ES-I3 (cell line): ENCODE measurements at regions not wholly inside any gene's neighbourhood (a gene's known extent, or its start where the extent isn't known, plus 50 kb on each side); places are given as distances from the start of the nearest gene placed in this dataset.

ENCODE experiments used
- H3K36me3 ChIP-seq: 2 replicates; pipeline ENCODE4 v1.6.1; 2013; ENCODE audit warnings: mild to moderate bottlenecking, low read length, control low read depth, moderate library complexity; ENCODE audit not compliant: insufficient read depth
- H3K4me1 ChIP-seq: 2 replicates; pipeline ENCODE4 v1.6.1; 2013; ENCODE audit warnings: mild to moderate bottlenecking, control low read depth, low read length; ENCODE audit not compliant: insufficient read depth
- H3K9ac ChIP-seq: 2 replicates; pipeline ENCODE4 v1.6.1; 2013; ENCODE audit warnings: low read depth, mild to moderate bottlenecking, low read length, moderate library complexity
- H3K9me3 ChIP-seq: 2 replicates; pipeline ENCODE4 v1.6.1; 2013; ENCODE audit warnings: mild to moderate bottlenecking, low read length, moderate library complexity; ENCODE audit not compliant: control insufficient read depth, insufficient read depth

GRCh38 chr9:80326105-80326504 is 754.3 kb downstream of the TLE4 start:
- no peaks in the 10 kb centered on the region for H3K4me1 ChIP-seq
- H3K9ac ChIP-seq: no peak overlapping the region
- H3K9me3 ChIP-seq: no peaks in the 10 kb centered on the region
- no peaks in the 10 kb centered on the region for H3K36me3 ChIP-seq

- no peaks in the 10 kb centered on the region for H3K9me3 ChIP-seq
- H3K4me1 ChIP-seq: no peaks in the 10 kb centered on the region
Measured at GRCh38 chr9:80320916-80321315, 749.2 kb downstream of the TLE4 start.

GRCh38 chr9:80320480-80320879 is 748.7 kb downstream of the TLE4 start:
- H3K9ac ChIP-seq: no peak overlapping the region
- no peaks in the 10 kb centered on the region for H3K36me3 ChIP-seq
- H3K9me3 ChIP-seq: no peaks in the 10 kb centered on the region
- H3K4me1 ChIP-seq: no peaks in the 10 kb centered on the region

More at GRCh38 chr9:80320916-80321315, 749.2 kb downstream of the TLE4 start:
- no peak overlapping the region for H3K9ac ChIP-seq
- H3K36me3 ChIP-seq: no peaks in the 10 kb centered on the region

GRCh38 chr9:80305136-80305535 is 733.4 kb downstream of the TLE4 start:
- no peaks in the 10 kb centered on the region for H3K9me3 ChIP-seq
- H3K36me3 ChIP-seq: no peaks in the 10 kb centered on the region
- H3K9ac ChIP-seq: no peak overlapping the region
- H3K4me1 ChIP-seq: no peaks in the 10 kb centered on the region

GRCh38 chr9:80294955-80295354 is 723.2 kb downstream of the TLE4 start:
- Histone ChIP-seq H3K9me3 (no peaks in the 10 kb centered on the region), H3K36me3 (no peaks in the 10 kb centered on the region), H3K9ac (no peak overlapping the region), H3K4me1 (no peaks in the 10 kb centered on the region)

GRCh38 chr9:80294318-80294717 is 722.6 kb downstream of the TLE4 start:
- H3K9me3 ChIP-seq: no peaks in the 10 kb centered on the region
- H3K36me3 ChIP-seq: no peaks in the 10 kb centered on the region
- no peaks in the 10 kb centered on the region for H3K4me1 ChIP-seq
- H3K9ac ChIP-seq: no peak overlapping the region

GRCh38 chr9:80292231-80292630 is 720.5 kb downstream of the TLE4 start:
- H3K9me3 ChIP-seq: no peaks in the 10 kb centered on the region
- H3K36me3 ChIP-seq: no peaks in the 10 kb centered on the region
- no peak overlapping the region for H3K9ac ChIP-seq

GRCh38 chr9:80285326-80285725 is 713.6 kb downstream of the TLE4 start:
- no peaks in the 10 kb centered on the region for H3K9me3 ChIP-seq
- H3K9ac ChIP-seq: no peak overlapping the region
- no peaks in the 10 kb centered on the region for H3K36me3 ChIP-seq
- H3K4me1 ChIP-seq: no peaks in the 10 kb centered on the region

More at GRCh38 chr9:80292231-80292630, 720.5 kb downstream of the TLE4 start:
- no peaks in the 10 kb centered on the region for H3K4me1 ChIP-seq

- Histone ChIP-seq H3K36me3 (no peaks in the 10 kb centered on the region), H3K4me1 (no peaks in the 10 kb centered on the region), H3K9me3 (no peaks in the 10 kb centered on the region), H3K9ac (no peak overlapping the region)
Measured at GRCh38 chr9:80282766-80283165, 711.0 kb downstream of the TLE4 start.

GRCh38 chr9:80259079-80259478 is 687.3 kb downstream of the TLE4 start:
- no peaks in the 10 kb centered on the region for H3K4me1 ChIP-seq
- H3K9me3 ChIP-seq: peaks cover 3% of the 10 kb centered on the region; the same call in 1 of the 2 replicates
- no peaks in the 10 kb centered on the region; the same call in 1 of the 2 replicates for H3K36me3 ChIP-seq
- no peak overlapping the region for H3K9ac ChIP-seq

GRCh38 chr9:80251778-80252177 is 680.0 kb downstream of the TLE4 start:
- Histone ChIP-seq H3K4me1 (no peaks in the 10 kb centered on the region), H3K9ac (no peak overlapping the region), H3K9me3 (no peaks in the 10 kb centered on the region; the same call in 1 of the 2 replicates), H3K36me3 (no peaks in the 10 kb centered on the region)

GRCh38 chr9:80242022-80242421 is 670.3 kb downstream of the TLE4 start:
- no peaks in the 10 kb centered on the region for H3K36me3 ChIP-seq
- no peak overlapping the region for H3K9ac ChIP-seq
- H3K9me3 ChIP-seq: no peaks in the 10 kb centered on the region
- no peaks in the 10 kb centered on the region for H3K4me1 ChIP-seq

GRCh38 chr9:80235752-80236151 is 664.0 kb downstream of the TLE4 start:
- Histone ChIP-seq H3K9me3 (no peaks in the 10 kb centered on the region; the same call in 1 of the 2 replicates), H3K4me1 (no peaks in the 10 kb centered on the region), H3K36me3 (no peaks in the 10 kb centered on the region), H3K9ac (no peak overlapping the region)

GRCh38 chr9:80233906-80234305 is 662.1 kb downstream of the TLE4 start:
- no peak overlapping the region for H3K9ac ChIP-seq
- no peaks in the 10 kb centered on the region for H3K4me1 ChIP-seq
- H3K36me3 ChIP-seq: no peaks in the 10 kb centered on the region
- no peaks in the 10 kb centered on the region; the same call in 1 of the 2 replicates for H3K9me3 ChIP-seq

- Histone ChIP-seq H3K4me1 (no peaks in the 10 kb centered on the region), H3K9me3 (no peaks in the 10 kb centered on the region; the same call in 1 of the 2 replicates), H3K9ac (no peak overlapping the region), H3K36me3 (no peaks in the 10 kb centered on the region)
Measured at GRCh38 chr9:80233102-80233843, 661.5 kb downstream of the TLE4 start.
